ENCODE measurements at regions not wholly inside any gene's neighbourhood (a gene's known extent, or its start where the extent isn't known, plus 50 kb on each side); places are given as distances from the start of the nearest gene placed in this dataset.

DNA sequence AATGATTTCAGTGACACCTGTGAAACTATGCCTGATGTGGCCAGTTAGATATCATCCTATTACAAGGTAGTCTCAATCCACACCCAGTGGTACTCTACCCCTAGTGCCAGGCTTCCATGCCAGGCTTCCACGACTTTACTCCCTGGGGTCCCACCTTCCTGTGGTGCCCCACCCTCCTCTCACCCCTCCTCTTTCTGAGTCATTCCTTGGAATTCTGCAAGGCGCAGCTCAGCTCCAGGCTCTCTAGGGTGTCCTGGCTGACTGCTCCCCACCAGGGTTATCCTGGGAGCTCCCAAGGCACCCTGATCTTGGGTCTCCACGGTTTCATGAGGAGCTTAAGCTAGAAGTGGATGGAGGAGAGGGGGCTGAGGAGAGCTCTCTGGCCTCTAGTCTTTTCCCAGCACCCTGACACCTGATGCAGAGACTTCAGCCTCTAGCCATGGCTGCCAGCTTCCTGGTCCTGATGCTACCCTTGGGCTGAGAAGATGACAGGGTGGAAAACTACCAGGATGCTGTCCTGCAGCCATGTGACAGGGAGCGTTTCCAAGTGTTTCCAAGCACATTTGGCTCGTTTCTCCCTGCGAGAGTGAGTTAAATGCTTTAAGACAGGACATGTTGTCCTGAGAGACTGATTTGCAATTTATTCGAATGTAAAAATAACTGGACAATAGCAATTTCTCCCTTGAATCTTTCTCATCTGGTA, 1461.2 kb downstream of the TBC1D22A start:
- TF ChIP-seq, protein P1, sequence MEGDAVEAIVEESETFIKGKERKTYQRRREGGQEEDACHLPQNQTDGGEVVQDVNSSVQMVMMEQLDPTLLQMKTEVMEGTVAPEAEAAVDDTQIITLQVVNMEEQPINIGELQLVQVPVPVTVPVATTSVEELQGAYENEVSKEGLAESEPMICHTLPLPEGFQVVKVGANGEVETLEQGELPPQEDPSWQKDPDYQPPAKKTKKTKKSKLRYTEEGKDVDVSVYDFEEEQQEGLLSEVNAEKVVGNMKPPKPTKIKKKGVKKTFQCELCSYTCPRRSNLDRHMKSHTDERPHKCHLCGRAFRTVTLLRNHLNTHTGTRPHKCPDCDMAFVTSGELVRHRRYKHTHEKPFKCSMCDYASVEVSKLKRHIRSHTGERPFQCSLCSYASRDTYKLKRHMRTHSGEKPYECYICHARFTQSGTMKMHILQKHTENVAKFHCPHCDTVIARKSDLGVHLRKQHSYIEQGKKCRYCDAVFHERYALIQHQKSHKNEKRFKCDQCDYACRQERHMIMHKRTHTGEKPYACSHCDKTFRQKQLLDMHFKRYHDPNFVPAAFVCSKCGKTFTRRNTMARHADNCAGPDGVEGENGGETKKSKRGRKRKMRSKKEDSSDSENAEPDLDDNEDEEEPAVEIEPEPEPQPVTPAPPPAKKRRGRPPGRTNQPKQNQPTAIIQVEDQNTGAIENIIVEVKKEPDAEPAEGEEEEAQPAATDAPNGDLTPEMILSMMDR (conservative IDR thresholded peaks at IDR 0.05; ENCODE audit: low read depth, low read length) = no peak
- TF ChIP-seq EZH2phosphoT487 (IDR thresholded peaks at IDR 0.05; ENCODE audit: borderline replicate concordance, low read length) (no peak), EZH2 (IDR thresholded peaks at IDR 0.05; ENCODE audit: low read length, unreplicated experiment) (no peak)

All from PC-3 (cell line).